SK-N-SH treated with all-trans-retinoic acid at 6 μM for 48 hours (cell line): ENCODE measurements at regions not wholly inside any gene's neighbourhood (a gene's known extent, or its start where the extent isn't known, plus 50 kb on each side); places are given as distances from the start of the nearest gene placed in this dataset.

Source experiments
- ISL1 ChIP-seq: fragments of 250-450 bp; sonication (Bioruptor Pico); IDR thresholded peaks from 2 replicates; pipeline ENCODE4 v2.1.2; 2022; ENCODE audit warnings: mild to moderate bottlenecking, moderate library complexity
- PPARA ChIP-seq: fragments of 250-450 bp; sonication (Bioruptor Pico); IDR thresholded peaks from 2 replicates; pipeline ENCODE4 v1.5.0; 2020; ENCODE audit warnings: mild to moderate bottlenecking, borderline replicate concordance
- RARB ChIP-seq: fragments of 250-450 bp; sonication (Bioruptor Pico); IDR thresholded peaks from 2 replicates; pipeline ENCODE4 v1.8.0; 2021; ENCODE audit warnings: mild to moderate bottlenecking, moderate library complexity
- TCF4 ChIP-seq: fragments of 250-450 bp; sonication (Bioruptor Pico); IDR thresholded peaks from 2 replicates; pipeline ENCODE4 v1.8.0; 2021; ENCODE audit warnings: mild to moderate bottlenecking, moderate library complexity, borderline replicate concordance
- ZFP30 ChIP-seq: fragments of 450-650 bp; formaldehyde crosslinking; IDR thresholded peaks from 2 replicates; pipeline ENCODE4 v1.5.0; 2022; ENCODE audit warnings: mild to moderate bottlenecking, moderate library complexity
- TF ChIP-seq, protein P1 (sequence below): fragments of 250-450 bp; sonication (Bioruptor Pico); IDR thresholded peaks from 2 replicates; pipeline ENCODE4 v1.8.0; 2021; ENCODE audit warnings: low read depth, mild to moderate bottlenecking, moderate library complexity, borderline replicate concordance
- TF ChIP-seq, protein P2 (sequence below): fragments of 250-450 bp; sonication (Bioruptor Pico); IDR thresholded peaks from 2 replicates; pipeline ENCODE4 v1.8.0; 2020; ENCODE audit warnings: mild to moderate bottlenecking, moderate library complexity, borderline replicate concordance

DNA sequence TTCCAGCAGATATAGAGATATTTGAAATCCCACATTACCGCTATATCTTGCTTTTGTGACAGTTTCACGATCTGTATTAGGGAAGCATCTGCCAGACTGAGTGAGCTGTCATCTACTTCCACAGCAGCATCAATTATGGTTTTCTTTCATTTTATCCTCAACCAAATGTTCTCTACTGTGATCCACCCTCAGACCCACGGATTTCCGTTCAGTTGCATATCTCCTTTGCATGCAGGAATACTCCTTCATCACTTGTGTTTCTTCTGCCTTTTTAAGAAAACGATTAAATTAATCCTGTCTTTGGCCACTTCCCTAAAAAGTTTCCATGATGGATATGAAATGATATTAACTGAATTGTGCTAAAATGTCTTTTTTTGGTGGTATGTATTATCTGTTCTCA, 262.1 kb upstream of the ADGRB3 start:
- TF ChIP-seq ZFP30 (CRISPR knock-in tag) (no peak), TCF4 (CRISPR knock-in tag) (no peak), ISL1 (CRISPR knock-in tag) (no peak), PPARA (CRISPR knock-in tag) (no peak), RARB (CRISPR knock-in tag) (no peak)
- TF ChIP-seq, protein P1, sequence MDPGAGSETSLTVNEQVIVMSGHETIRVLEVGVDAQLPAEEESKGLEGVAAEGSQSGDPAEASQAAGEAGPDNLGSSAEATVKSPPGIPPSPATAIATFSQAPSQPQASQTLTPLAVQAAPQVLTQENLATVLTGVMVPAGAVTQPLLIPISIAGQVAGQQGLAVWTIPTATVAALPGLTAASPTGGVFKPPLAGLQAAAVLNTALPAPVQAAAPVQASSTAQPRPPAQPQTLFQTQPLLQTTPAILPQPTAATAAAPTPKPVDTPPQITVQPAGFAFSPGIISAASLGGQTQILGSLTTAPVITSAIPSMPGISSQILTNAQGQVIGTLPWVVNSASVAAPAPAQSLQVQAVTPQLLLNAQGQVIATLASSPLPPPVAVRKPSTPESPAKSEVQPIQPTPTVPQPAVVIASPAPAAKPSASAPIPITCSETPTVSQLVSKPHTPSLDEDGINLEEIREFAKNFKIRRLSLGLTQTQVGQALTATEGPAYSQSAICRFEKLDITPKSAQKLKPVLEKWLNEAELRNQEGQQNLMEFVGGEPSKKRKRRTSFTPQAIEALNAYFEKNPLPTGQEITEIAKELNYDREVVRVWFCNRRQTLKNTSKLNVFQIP (CRISPR knock-in tag), result no peak
- TF ChIP-seq, protein P2, sequence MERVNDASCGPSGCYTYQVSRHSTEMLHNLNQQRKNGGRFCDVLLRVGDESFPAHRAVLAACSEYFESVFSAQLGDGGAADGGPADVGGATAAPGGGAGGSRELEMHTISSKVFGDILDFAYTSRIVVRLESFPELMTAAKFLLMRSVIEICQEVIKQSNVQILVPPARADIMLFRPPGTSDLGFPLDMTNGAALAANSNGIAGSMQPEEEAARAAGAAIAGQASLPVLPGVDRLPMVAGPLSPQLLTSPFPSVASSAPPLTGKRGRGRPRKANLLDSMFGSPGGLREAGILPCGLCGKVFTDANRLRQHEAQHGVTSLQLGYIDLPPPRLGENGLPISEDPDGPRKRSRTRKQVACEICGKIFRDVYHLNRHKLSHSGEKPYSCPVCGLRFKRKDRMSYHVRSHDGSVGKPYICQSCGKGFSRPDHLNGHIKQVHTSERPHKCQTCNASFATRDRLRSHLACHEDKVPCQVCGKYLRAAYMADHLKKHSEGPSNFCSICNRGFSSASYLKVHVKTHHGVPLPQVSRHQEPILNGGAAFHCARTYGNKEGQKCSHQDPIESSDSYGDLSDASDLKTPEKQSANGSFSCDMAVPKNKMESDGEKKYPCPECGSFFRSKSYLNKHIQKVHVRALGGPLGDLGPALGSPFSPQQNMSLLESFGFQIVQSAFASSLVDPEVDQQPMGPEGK (CRISPR knock-in tag), result no peak
